HUDEP-2 (cell line): ENCODE measurements at regions not wholly inside any gene's neighbourhood (a gene's known extent, or its start where the extent isn't known, plus 50 kb on each side); places are given as distances from the start of the nearest gene placed in this dataset.

Experiments
- DNase-seq, 76 experiments: peaks; one replicate each; lab custom pipeline; 2025; ENCODE audit not compliant: unreplicated experiment in 76 of 76; lab: John Stamatoyannopoulos, UW

- no peak for DNase-seq
These were observed 281.3 kb upstream of the ZP4 start for GRCh38 chr1:238171985-238172384.

GRCh38 chr1:238161955-238162354 is 271.2 kb upstream of the ZP4 start:
- DNase-seq = no peak

GRCh38 chr1:238153939-238154338 is 263.2 kb upstream of the ZP4 start:
- DNase-seq = no peak

GRCh38 chr1:238153253-238153652 is 262.5 kb upstream of the ZP4 start:
- no peak for DNase-seq

GRCh38 chr1:238152119-238152518 is 261.4 kb upstream of the ZP4 start:
- DNase-seq = no peak

- no peak for DNase-seq
These were observed 252.3 kb upstream of the ZP4 start for GRCh38 chr1:238143038-238143437.

- no peak for DNase-seq
These were observed 250.6 kb upstream of the ZP4 start for GRCh38 chr1:238141353-238141752.

GRCh38 chr1:238139713-238140112 is 249.0 kb upstream of the ZP4 start:
- DNase-seq = no peak

- DNase-seq = no peak
These were observed 247.4 kb upstream of the ZP4 start for GRCh38 chr1:238138059-238138626.

- DNase-seq = no peak
These were observed 245.3 kb upstream of the ZP4 start for GRCh38 chr1:238135708-238136664.

GRCh38 chr1:238129677-238130076 is 239.0 kb upstream of the ZP4 start:
- DNase-seq = no peak

- DNase-seq = no peak
These were observed 232.5 kb upstream of the ZP4 start for GRCh38 chr1:238123201-238123600.

- no peak for DNase-seq
These were observed 229.1 kb upstream of the ZP4 start for GRCh38 chr1:238119861-238120260.

- DNase-seq = no peak
These were observed 228.3 kb upstream of the ZP4 start for GRCh38 chr1:238119060-238119459.

GRCh38 chr1:238115852-238116251 is 225.1 kb upstream of the ZP4 start:
- DNase-seq = no peak

GRCh38 chr1:238112952-238113621 is 222.4 kb upstream of the ZP4 start:
- DNase-seq = no peak

GRCh38 chr1:238111516-238111915 is 220.8 kb upstream of the ZP4 start:
- DNase-seq = no peak

GRCh38 chr1:238111081-238111480 is 220.4 kb upstream of the ZP4 start:
- no peak for DNase-seq

GRCh38 chr1:238108417-238108816 is 217.7 kb upstream of the ZP4 start:
- no peak for DNase-seq

GRCh38 chr1:238107322-238107721 is 216.6 kb upstream of the ZP4 start:
- DNase-seq = no peak

- DNase-seq = no peak
These were observed 214.0 kb upstream of the ZP4 start for GRCh38 chr1:238104752-238105151.

GRCh38 chr1:238101923-238102322 is 211.2 kb upstream of the ZP4 start:
- DNase-seq = no peak
